H1 (cell line): ENCODE measurements at regions not wholly inside any gene's neighbourhood (a gene's known extent, or its start where the extent isn't known, plus 50 kb on each side); places are given as distances from the start of the nearest gene placed in this dataset.

Source experiments
- CTCF ChIA-PET: fragments of 300-600 bp; sonication (Branson Sonifier 250); formaldehyde crosslinking; loops from one replicate; lab custom pipeline; 2021; ENCODE audit not compliant: partially characterized antibody; lab: Charles Lee
- POLR2A ChIA-PET: fragments of 300-600 bp; sonication (Branson Sonifier 250); formaldehyde crosslinking; loops from one replicate; lab custom pipeline; 2021; ENCODE audit warnings: inconsistent platforms; ENCODE audit not compliant: partially characterized antibody; lab: Charles Lee
- DNase-seq, 2 experiments: peaks; one replicate each; pipeline versions ENCODE4 v3.0.0 to v3.0.0-alpha.2; 2010 to 2022; ENCODE audit warnings: low spot score in 2 of 2, low read depth in 1 of 2, mixed read lengths in 1 of 2
- FAIRE-seq: peaks from 2 replicates; lab custom pipeline; 2011; peaks lifted over from hg19 to GRCh38; lab: Jason Lieb, UNC
- H2AFZ ChIP-seq: 2 replicates; pipeline ENCODE4 v1.8.1; 2012; ENCODE audit warnings: low read length, inconsistent platforms
- H2AK5ac ChIP-seq: 2 replicates; pipeline ENCODE4 v1.6.1; 2013; ENCODE audit warnings: low read depth, low read length
- H2BK120ac ChIP-seq: replicated peaks from 2 replicates; pipeline ENCODE3; 2013; ENCODE audit warnings: low read depth, low read length, inconsistent platforms
- H2BK12ac ChIP-seq: 2 replicates; pipeline ENCODE4 v1.6.1; 2013; ENCODE audit warnings: low read depth, low read length
- H2BK15ac ChIP-seq: 2 replicates; pipeline ENCODE4 v1.6.1; 2013; ENCODE audit warnings: low read length
- H2BK20ac ChIP-seq: 2 replicates; pipeline ENCODE4 v1.6.1; 2013; ENCODE audit warnings: low read length
- H2BK5ac ChIP-seq: 2 replicates; pipeline ENCODE4 v1.6.1; 2013; ENCODE audit warnings: low read depth, low read length
- H3K14ac ChIP-seq: 2 replicates; pipeline ENCODE4 v1.6.1; 2013; ENCODE audit warnings: inconsistent platforms; ENCODE audit not compliant: insufficient read length
- H3K18ac ChIP-seq: 2 replicates; pipeline ENCODE4 v1.6.1; 2013; ENCODE audit warnings: low read length; ENCODE audit errors: extremely low read depth
- H3K23ac ChIP-seq: 2 replicates; pipeline ENCODE4 v1.6.1; 2013; ENCODE audit warnings: inconsistent platforms; ENCODE audit not compliant: insufficient read length
- H3K23me2 ChIP-seq: 2 replicates; pipeline ENCODE4 v1.6.1; 2013; ENCODE audit warnings: low read depth, low read length
- H3K27ac ChIP-seq: 2 replicates; pipeline ENCODE4 v1.6.1; 2011; ENCODE audit warnings: low read depth, low read length, inconsistent platforms
- H3K27me3 ChIP-seq, 4 experiments: replicated peaks in 1 of 4; 1 replicate in 1 of 4; 2 replicates in 3 of 4; pipeline versions ENCODE4 v1.6.1 to v1.8.1; 2011 to 2013; ENCODE audit warnings: low read length in 3 of 4, mild to moderate bottlenecking in 3 of 4, inconsistent platforms in 2 of 4, mixed read lengths in 2 of 4, moderate library complexity in 1 of 4; ENCODE audit not compliant: control insufficient read depth in 3 of 4, insufficient read depth in 3 of 4; ENCODE audit errors: extremely low read depth in 1 of 4
- H3K36me3 ChIP-seq, 4 experiments: 2 replicates each; pipeline versions ENCODE4 v1.6.1 to v1.8.1; 2011 to 2013; ENCODE audit warnings: mild to moderate bottlenecking in 4 of 4, low read length in 3 of 4, moderate library complexity in 2 of 4, control low read depth in 1 of 4, inconsistent platforms in 1 of 4; ENCODE audit not compliant: insufficient read depth in 4 of 4, control insufficient read depth in 2 of 4
- H3K4ac ChIP-seq: replicated peaks from 2 replicates; pipeline ENCODE3; 2013; ENCODE audit warnings: low read length, low read depth, mixed read lengths, inconsistent platforms; ENCODE audit not compliant: insufficient read length
- H3K4me1 ChIP-seq, 4 experiments: replicated peaks in 1 of 4; 1 replicate in 1 of 4; 2 replicates in 3 of 4; pipeline versions ENCODE4 v1.6.1 to v1.8.1; 2011 to 2013; ENCODE audit warnings: low read length in 3 of 4, inconsistent platforms in 2 of 4, mixed read lengths in 1 of 4; ENCODE audit not compliant: insufficient read depth in 4 of 4, control insufficient read depth in 3 of 4
- H3K4me2 ChIP-seq, 2 experiments: 2 replicates each; pipeline versions ENCODE4 v1.6.1 to v1.8.1; 2011 to 2013; ENCODE audit warnings: low read depth in 2 of 2, low read length in 2 of 2, control low read depth in 1 of 2, inconsistent platforms in 1 of 2, mild to moderate bottlenecking in 1 of 2; ENCODE audit not compliant: insufficient read depth in 1 of 2
- H3K4me3 ChIP-seq, 4 experiments: fragments of 200-600, 300-600 bp in 1 of 4; sonication (generic), shearing (Covaris generic), sonication (Bioruptor Twin) in 1 of 4; 2 replicates each; pipeline versions ENCODE4 v1.5.1 to v1.8.1; 2011 to 2016; ENCODE audit warnings: low read length in 4 of 4, low read depth in 3 of 4, control low read depth in 2 of 4, inconsistent platforms in 2 of 4, mild to moderate bottlenecking in 2 of 4, mixed read lengths in 1 of 4, moderate library complexity in 1 of 4; ENCODE audit not compliant: insufficient read depth in 2 of 4; ENCODE audit errors: extremely low read depth in 1 of 4
- H3K56ac ChIP-seq: replicated peaks from 2 replicates; pipeline ENCODE3; 2013; ENCODE audit warnings: low read depth, mild to moderate bottlenecking, mixed read lengths, low read length, inconsistent platforms; ENCODE audit not compliant: insufficient read length
- H3K79me1 ChIP-seq: 2 replicates; pipeline ENCODE4 v1.6.1; 2013; ENCODE audit warnings: low read depth, low read length, control low read depth
- H3K79me2 ChIP-seq, 2 experiments: 2 replicates each; pipeline versions ENCODE4 v1.6.1 to v1.8.1; 2012 to 2013; ENCODE audit warnings: low read length in 2 of 2, mild to moderate bottlenecking in 2 of 2, inconsistent platforms in 1 of 2; ENCODE audit not compliant: insufficient read depth in 2 of 2, control insufficient read depth in 1 of 2
- H3K9ac ChIP-seq, 4 experiments: replicated peaks in 1 of 4; 1 replicate in 1 of 4; 2 replicates in 3 of 4; pipeline versions ENCODE4 v1.6.1 to v1.8.1; 2011 to 2013; ENCODE audit warnings: low read depth in 3 of 4, low read length in 3 of 4, control low read depth in 2 of 4, mild to moderate bottlenecking in 2 of 4, moderate library complexity in 2 of 4, inconsistent platforms in 1 of 4; ENCODE audit errors: extremely low read depth in 1 of 4
- H3K9me3 ChIP-seq, 2 experiments: 2 replicates each; pipeline versions ENCODE4 v1.6.1 to v1.8.1; 2012 to 2013; ENCODE audit warnings: mild to moderate bottlenecking in 2 of 2, moderate library complexity in 2 of 2, control low read depth in 1 of 2, inconsistent platforms in 1 of 2, low read depth in 1 of 2, low read length in 1 of 2, mixed read lengths in 1 of 2; ENCODE audit not compliant: insufficient read depth in 2 of 2
- H4K20me1 ChIP-seq, 2 experiments: replicated peaks in 1 of 2; 2 replicates each; pipeline versions ENCODE3 to v1.8.1; 2011 to 2013; ENCODE audit warnings: inconsistent platforms in 2 of 2, low read length in 2 of 2, mild to moderate bottlenecking in 1 of 2; ENCODE audit not compliant: insufficient read depth in 2 of 2, control insufficient read depth in 1 of 2
- H4K5ac ChIP-seq: 2 replicates; pipeline ENCODE4 v1.6.1; 2013; ENCODE audit warnings: low read length, low read depth, mixed read lengths, inconsistent platforms; ENCODE audit not compliant: insufficient read length
- H4K8ac ChIP-seq: 2 replicates; pipeline ENCODE4 v1.8.0; 2013; ENCODE audit warnings: mild to moderate bottlenecking, moderate library complexity, low read length, inconsistent platforms; ENCODE audit not compliant: insufficient read depth; ENCODE audit errors: extremely low read depth
- H4K91ac ChIP-seq: replicated peaks from 2 replicates; pipeline ENCODE3; 2013; ENCODE audit warnings: low read length, mixed read lengths, inconsistent platforms; ENCODE audit not compliant: insufficient read length
- PHF8 ChIP-seq: fragments of 200-600 bp; sonication (generic); conservative IDR thresholded peaks from 2 replicates; pipeline ENCODE4 v1.7.1; 2012; ENCODE audit warnings: low read depth, mild to moderate bottlenecking, inconsistent platforms, low read length, moderate library complexity
- WGBS, 2 experiments: shearing (Covaris generic) in 1 of 2; methylation state at CpG; one replicate each; pipeline versions ENCODE4 v1.1.6 to v1.1.7; 2013 to 2015; ENCODE audit warnings: low lambda C conversion rate in 2 of 2, mixed read lengths in 2 of 2, inconsistent platforms in 1 of 2, low coverage in 1 of 2, missing lambda C conversion rate in 1 of 2; ENCODE audit not compliant: insufficient replicate concordance in 2 of 2, insufficient coverage in 1 of 2, insufficient read length in 1 of 2; ENCODE audit errors: extremely low coverage in 1 of 2, missing lambda C conversion rate in 1 of 2; 5-methylcytosine and 5-hydroxymethylcytosine counted together

GRCh38 chr12:65529771-65530435 lies 251.4 kb downstream of the MSRB3 start:
- no peak for FAIRE-seq
- no peak overlapping the region for H2BK12ac ChIP-seq
- no peak overlapping the region for H2BK120ac ChIP-seq
- DNase-seq = no peak
- no peak overlapping the region for H2BK5ac ChIP-seq
- H3K4me2 ChIP-seq = no peak overlapping the region
- no peaks in the 10 kb centered on the region for H3K79me1 ChIP-seq
- H4K91ac ChIP-seq = no peak overlapping the region
- no peak overlapping the region for H2AK5ac ChIP-seq
- H3K23ac ChIP-seq = no peak overlapping the region
- no peaks in the 10 kb centered on the region; the same call in 1 of the 2 replicates for H3K23me2 ChIP-seq
- WGBS, 2 experiments = 96% methylated on average over 7 of the region's 7 CpGs; no CpG with 5 or more reads in 1 of the 2 experiments
- POLR2A ChIA-PET = no interaction called here
- no peak overlapping the region for H3K18ac ChIP-seq
- H3K14ac ChIP-seq = no peak overlapping the region
- no peaks in the 10 kb centered on the region for H3K27me3 ChIP-seq
- no peaks in the 10 kb centered on the region for H3K79me2 ChIP-seq
- H4K20me1 ChIP-seq = no peaks in the 10 kb centered on the region
- H3K27ac ChIP-seq = no peak overlapping the region
- CTCF ChIA-PET = interaction anchor here (0.8 to 2.6 kb wide), 6 partner anchors 8 to 159 kb away, joined by 3 to 7 read pairs (median 4); no protein-coding TSS in a partner anchor
- H3K4me3 ChIP-seq = no peak overlapping the region
- H2AFZ ChIP-seq = no peak overlapping the region
- H2BK15ac ChIP-seq = no peak overlapping the region
- H3K4ac ChIP-seq = no peak overlapping the region
- no peak overlapping the region for H2BK20ac ChIP-seq
- H3K9me3 ChIP-seq = peaks cover 0 to 4% of the 10 kb centered on the region in 2 experiments; a peak in 1 of 4 replicates
- H4K8ac ChIP-seq = no peak overlapping the region
- H3K9ac ChIP-seq = no peak overlapping the region
- H4K5ac ChIP-seq = no peak overlapping the region
- no peaks in the 10 kb centered on the region for H3K36me3 ChIP-seq
- peaks cover 0 to 8% (median 3%) of the 10 kb centered on the region in 4 experiments; a peak in 3 of 7 replicates for H3K4me1 ChIP-seq
- H3K56ac ChIP-seq = no peak overlapping the region
- no peak for TF ChIP-seq PHF8
